ENCODE measurements at regions not wholly inside any gene's neighbourhood (a gene's known extent, or its start where the extent isn't known, plus 50 kb on each side); places are given as distances from the start of the nearest gene placed in this dataset.

DNA sequence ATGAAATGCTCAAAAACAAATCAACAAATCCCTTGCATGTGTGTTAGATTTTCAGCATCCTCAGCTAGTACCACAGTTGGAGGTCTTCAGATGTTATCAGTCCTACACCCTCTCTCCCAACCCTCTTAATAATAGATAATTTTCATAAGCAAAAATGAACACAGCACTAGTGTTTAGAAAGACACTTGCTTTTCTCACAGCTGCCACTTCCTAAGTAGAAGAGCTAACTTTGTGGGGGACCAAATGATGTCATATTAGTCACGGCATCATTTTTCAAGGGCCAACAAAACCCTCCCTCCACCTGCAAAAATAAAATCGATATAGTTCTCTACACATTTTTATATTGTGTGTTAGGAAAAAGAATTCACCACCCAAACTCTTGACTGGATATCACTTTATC lies 163.5 kb upstream of the GYPA start:
- no peak for DNase-seq

DNA sequence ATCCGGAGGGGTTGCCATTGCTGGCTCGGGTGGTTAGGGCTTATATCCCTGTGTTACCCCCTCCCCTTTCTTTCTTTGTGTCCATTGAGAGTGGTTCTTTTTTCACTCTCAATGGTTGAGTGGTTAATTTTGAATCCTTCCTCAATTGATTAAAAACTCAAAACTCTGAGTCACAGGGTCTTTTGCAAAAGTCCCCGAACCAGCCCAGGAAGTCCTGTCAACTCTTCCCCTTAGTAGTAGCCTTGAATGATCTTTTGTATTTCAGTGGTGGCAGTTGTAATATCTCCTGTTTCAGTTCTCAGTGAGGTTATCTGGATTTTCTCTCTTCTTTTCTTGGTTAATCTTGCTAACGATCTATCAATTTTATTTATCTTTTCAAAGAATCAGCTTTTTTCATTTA lies 170.0 kb upstream of the GYPA start:
- no peak for DNase-seq

DNA sequence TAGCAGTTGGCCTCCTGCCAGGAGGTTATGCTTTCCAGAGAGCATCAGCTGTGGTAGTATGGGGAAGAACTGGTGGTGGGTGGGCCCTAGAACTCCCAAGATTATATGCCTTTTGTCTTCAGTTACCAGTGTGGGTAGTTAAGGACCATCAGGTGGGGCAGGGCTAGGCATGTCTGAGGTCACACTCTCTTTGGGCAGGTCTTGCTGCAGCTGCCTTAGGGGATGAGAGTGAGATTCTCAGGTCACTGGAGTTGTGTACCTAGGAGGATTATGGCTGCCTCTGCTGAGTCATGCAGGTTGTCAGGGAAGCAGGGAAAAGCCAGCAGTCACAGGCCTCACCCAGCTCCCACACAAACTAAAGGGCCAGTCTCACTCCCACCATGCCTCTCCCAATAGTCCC lies 172.9 kb upstream of the GYPA start:
- DNase-seq = no peak

DNA sequence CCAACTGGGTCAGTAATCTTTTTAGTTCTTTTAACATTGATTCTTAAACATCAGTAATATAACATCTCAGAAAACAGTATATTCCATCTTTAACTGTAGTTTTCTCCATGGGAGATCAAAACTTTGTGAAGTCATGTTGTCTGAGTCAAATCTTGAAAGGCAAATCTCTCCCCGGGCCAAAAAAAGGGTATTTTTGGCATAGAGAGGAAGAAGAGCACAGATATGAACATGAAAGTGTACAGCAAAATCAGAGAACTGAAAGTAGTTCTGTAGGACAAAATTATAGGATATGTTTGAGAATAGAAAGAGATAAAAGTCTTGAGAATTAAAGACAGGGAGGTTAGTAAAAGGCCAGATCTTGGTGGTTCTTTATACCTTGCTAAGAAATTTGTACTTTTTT lies 176.4 kb upstream of the GYPA start:
- DNase-seq = no peak

DNA sequence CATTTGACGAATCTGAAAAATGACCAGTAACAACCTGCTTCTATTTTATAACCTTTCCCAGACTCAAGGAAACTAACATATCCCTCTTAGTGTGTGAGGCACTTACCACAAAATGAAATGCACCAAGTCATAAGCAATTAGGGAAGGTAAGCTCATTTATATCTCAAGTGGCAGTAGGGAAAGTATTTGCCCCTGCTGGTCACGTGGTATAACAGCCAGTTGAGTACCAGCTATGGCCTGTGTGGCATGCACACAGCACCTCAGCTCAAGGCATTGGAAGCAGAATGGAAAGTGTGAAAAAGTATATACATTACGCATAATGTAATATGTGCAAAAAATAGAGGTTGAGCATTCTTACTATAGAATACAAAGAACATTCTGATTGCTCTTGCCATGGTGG lies 178.3 kb upstream of the GYPA start:
- no peak for DNase-seq

DNA sequence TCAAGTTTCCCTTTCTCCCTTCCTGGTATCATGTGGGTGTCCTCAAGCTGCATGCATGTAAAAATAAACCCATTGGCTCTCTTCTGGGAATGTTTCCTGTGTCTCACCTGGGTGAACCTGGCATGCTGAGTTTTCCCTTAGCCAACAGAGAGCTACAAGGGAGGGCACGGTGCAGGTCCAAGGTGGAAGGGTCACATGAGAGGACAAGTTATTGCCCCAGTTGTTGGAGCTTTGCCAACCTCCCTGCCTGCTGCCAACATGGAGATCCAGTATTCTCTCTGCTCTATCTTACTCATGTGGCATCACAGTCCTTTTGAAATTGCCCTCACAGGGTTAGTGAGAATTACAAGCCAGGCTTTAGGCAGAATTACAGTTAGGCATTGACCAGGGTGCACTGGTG lies 196.1 kb upstream of the GYPA start:
- no peak for DNase-seq

DNA sequence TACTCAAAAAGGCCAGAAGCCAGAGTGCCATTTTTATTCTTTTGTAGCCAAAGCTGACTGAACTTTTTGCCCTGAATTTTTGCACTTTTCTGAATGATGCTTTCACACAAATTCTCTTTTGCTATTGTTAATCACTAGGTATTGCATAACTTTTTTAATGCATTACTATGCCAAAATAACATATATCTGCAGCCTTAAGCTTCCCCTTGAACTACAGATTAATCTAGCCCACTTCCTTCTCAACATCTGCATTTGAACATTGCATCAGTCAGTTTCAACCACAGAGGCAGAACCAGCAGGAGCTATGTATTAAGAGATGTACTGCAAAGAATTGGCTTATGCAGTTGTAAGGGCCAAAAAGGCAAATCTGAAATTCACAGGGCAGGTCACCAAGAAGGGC lies 197.6 kb upstream of the GYPA start:
- DNase-seq = no peak

DNA sequence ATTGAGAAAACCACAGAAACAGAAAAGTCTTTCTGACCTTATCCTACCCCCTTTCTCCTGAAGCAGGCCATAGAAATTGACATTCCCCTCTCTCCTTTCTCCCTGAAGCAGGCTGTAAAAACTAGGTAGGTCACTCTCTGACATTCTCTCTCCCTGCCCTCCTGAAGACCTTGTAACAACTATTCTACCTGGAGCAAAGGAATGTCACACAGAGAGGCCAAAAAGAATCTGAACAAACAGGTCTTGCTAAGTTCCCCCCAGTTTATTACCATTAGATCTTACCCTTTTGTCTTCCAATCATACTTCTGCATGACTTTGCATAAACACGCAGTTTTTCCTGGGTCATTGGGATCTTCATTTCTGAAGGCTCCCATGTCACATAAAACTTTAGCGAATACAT lies 198.3 kb upstream of the GYPA start:
- DNase-seq = no peak

DNA sequence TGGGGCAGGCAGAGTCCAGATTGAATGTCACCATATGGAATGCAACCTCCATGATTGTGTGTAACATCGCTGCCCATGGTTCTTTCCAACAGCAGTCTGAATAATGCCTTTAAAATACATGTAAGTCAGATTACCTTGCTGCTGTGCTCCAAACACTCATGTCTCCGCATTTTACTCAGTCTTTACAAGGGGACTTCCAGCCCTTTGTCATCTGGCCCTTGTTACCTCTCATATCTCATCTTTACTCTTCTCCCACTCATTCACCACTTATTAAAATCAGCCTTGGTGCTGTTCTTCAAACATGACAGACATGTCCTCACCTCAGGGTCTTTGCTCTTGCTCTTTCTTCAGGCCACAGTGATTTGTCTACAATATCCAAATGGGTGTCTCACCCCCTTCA lies 200.4 kb upstream of the GYPA start:
- no peak for DNase-seq

DNA sequence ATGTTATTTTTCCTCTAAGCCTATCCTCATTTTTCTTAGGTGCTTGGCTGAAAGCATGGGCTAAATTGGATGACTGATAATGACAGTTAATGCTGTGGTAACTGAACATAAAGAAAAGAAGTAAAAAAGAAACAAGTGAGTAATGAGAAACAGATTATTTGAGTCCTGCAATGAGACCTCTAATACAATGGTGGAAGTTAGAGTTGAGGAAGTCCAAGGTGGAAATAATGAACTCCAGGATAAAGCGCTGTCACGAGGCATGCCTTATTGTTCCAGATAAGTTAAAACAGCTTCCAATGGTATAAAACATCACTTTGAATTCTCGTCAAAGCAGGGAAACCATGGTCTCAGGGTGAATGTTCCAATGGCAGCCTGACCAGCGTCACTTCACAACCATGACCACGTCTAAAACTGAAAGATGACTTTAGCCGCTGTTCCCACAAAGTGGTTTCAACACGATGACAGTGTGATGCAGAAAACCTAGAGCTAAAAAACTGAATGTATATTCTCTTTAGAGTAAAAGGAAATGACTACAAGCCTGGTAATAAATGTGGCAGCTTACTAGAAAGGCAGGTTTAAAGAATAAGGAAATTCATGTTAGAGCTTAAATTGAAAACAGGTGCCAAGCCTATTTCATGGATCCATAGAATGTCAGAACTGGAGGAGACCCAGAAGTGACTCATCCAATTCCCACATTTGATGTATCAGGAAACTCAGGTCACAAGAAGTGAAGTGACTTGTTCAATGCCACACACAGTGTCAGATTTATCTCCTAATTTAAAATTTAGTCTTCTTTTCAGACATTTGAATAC lies 202.6 kb upstream of the GYPA start:
- DNase-seq = peak; percentile 8

DNA sequence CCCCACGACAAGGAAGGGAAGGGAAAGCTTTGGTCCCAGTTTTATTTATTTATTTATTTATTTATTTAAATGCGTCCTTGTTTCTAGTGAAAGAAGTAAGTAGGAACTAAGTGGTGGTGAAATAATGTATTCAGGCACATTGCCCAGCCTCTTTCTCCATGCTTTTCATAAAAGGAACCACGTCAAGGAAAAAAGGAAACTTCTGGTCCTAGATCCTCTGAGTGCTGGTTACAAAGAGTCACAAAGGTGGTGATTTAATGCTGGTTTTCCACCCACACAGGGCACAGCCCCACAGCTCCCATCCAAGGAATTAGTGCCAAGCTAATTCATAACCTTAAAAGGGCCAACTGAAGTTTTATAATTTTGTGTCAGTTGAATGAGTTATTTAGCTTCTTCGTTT lies 206.6 kb upstream of the GYPA start:
- DNase-seq = no peak

DNA sequence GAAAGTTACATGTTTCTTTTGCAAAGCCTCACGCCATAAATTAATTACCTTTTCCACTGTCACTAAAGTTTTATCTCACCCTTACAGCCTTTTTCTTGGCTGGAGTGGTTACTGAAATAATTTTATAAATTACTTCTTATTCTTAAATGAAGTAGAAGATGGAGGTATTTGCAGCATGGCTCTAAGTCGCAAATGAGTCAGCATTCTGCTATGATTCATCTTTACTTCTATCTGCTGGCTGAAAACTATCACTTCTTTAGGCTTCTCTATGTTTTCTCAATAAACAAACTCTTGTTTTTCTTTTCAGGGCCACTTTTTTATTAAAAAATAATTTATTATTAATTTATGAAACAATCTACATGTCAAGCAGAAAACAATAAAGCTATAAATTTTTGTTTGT lies 210.2 kb upstream of the GYPA start:
- no peak for DNase-seq

DNA sequence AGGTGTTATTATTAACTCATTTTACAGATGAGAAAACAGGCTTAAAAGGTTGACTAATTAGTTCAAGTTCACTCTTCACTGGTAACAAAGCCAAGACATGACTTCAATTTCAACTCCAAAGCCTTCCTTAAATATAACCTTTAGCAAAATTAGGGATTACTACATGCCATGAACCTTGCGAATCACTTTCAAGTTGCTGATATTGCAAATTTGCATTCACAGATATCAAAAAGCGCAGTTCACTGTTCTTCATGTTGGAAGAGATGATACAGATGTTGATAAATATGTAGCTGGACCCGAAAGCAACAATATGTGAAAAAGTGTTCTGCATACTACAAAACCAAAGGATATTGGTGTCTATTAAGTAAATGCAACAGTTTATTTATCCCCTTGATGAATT lies 210.8 kb upstream of the GYPA start:
- no peak for DNase-seq

DNA sequence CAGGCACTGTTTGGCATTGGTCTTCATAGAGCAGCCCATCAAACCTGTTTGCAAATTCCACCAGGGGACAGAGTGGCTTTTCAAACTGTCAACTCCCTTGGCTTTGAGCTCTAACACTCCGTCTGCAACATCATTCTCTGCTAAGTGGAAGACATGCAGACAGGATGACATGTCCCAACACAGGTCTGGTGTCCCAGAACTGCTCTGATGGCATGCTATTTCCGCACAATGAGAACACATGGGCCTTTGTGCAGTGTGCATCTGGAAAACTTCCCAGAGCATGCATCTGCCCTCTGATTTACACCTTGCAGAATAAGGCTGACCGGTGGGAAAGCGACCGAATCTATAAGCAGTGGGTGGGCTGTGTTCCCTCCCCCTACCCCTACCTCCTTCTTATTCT lies 212.8 kb upstream of the GYPA start:
- no peak for DNase-seq

DNA sequence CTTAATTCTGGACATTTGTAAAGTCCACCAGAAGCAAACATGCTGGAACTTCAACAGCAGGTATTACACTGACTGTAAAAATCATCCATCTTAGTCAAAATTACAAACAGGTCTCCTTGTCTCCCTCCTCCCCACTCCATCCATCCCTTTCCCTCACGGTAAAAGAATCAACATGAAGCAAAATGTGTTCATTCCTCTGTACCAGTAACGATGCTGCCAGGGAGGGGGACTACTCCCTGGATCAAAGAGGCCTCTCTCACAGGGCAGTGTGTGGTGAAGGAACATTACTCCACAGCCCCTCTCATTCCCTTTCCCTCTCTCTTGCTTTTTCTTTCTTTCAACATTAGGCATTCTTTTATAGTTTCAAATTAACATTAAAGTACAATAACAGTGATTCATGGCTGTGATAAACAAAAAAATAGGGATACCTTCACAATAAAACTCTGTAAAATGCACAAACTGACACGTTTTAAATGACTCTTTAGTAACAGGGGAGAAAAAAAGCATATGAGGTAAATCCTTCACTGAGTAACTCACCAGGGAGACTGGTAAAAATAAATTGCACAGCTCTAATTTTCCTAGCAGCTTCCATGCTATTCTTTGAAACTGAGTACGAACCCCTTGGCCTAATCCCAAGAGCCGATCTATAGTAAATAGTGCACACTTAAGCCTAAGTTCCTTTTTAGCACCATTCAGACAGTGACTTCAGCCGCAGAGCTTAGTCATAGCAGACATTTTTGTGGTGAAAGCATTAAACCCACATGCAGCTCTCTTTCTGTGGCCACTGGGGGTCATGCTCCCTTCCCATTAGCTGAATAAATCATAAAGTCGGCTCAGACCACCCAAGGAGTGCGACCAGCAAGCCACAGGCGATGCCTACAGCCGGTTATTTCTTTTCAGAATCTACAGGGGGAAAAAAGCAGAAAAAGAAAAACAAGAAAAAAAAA lies 215.6 kb upstream of the GYPA start:
- DNase-seq = peak; percentile 27

DNA sequence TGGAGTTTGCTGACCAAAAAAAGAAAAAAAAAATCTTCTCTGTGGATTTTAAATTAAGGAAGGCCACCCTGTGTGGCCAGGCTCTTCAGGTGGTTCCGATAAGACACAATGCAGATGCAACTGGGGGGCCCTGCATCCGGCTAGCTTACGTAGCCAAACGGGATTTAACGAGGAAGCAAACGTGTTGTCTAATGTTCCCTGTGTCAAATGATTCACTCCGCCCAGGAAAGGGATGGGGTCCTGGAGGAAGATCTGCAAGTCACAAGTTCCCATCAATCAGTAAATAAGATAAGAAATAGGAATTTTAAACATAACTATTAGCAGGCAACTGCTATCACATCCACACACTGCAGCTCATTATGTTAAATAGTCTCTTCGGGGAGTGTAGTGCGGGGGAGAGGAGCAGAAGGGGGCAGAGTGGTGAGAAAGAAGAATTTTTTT lies 216.4 kb upstream of the GYPA start:
- DNase-seq = peak; percentile 6

DNA sequence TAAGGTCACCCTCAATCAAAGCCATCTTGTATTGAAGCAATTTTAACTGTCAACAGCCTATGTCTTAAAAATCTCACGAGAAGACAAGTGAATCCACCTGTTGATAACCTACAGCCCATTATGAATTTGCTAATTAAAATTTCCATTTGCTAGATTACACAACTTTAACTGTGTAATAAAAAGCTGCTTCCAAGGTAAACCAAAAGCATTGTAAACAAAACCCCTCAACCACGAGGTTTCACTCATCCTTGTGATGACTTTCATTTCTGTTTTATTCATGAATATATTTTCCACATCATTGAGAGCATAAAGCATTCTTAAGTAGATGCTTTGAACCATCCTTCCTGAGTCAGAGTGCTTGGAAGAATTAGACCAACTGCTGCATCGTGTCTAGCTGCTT lies 217.5 kb upstream of the GYPA start:
- no peak for DNase-seq

DNA sequence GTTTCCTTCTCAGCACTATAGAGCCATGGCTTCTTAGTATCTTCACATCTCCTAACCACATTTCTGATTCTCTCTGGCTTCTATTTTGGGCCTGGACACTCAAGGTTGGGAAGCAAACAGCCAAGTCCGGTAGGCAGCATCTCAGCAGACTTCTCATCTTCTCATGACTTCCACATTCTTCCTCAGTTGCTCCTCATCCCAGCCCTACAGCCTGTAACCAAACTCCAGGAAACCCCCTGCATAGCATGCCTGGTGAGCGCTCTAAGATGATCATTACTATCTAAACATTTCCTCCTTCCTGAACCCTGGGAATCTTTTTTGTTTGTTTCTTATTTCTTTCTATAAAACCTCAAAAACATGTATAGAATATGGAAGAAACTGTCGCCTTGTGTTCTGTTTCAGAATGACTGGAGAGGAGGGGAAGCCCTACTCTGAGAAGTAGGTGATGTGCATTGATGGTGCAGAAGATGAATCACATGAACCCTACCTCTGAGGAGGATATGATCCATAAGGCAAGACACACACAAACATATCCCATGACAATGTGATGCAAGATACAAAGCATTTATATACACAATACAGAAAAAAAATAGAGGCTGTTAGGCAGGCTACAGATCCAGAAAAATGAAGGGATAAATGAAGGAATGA lies 219.8 kb upstream of the GYPA start:
- DNase-seq = no peak

DNA sequence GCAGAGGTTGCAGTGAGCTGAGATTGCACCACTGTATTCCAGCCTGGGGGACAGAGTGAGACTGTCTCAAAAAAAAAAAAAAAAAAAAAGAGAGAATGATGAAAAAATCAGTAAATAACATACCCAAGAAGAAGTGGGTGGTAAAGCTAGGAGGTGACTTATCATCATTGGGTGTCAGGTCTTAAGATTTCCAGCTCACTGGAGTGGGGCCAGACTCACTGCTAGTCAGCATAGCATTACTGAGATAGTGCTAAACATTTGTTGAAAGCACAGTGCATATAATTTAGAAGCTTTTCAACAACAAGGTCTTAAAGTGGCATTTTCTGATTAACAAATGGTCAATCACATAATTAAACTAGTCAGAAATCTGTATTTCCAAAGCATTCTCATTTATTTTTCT lies 221.8 kb upstream of the GYPA start:
- no peak for DNase-seq

DNA sequence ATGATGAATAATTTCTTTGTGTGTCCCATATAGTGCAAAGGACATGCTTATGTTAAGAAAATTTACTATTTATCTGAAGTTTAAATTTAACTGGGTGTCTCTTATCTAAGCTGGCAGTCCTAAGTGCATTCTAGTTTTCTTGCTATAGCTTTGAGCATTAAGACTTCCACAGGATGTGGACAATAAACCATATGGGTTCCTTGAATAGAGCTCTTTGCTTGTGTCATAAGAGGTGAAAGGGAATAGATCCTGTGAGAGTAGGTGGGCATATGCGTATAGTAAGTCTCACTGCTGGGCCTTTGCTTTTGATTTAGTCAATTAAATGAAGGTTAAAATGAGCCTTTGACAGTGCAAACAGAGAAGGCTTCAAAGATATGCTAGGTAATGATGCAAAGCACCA lies 223.4 kb upstream of the GYPA start:
- DNase-seq = no peak

DNA sequence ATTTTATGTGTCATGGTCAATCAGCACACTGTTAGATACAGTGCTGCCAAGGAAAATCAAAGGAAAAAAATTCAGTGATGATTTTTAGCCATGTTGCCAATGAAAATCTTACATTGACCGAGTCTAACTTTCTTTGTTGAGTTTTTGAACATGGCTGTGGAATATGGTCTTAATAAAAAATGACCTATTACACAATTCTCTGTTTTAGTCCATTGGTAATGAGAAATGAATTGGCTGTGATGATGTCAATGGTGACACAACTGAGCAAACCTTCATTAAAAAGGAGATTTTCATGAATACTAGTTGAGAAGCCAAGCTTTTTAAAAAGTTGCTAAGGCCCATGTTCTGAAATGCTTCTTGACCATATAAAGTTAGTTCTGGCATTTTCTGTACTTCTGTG lies 225.9 kb upstream of the GYPA start:
- no peak for DNase-seq

DNA sequence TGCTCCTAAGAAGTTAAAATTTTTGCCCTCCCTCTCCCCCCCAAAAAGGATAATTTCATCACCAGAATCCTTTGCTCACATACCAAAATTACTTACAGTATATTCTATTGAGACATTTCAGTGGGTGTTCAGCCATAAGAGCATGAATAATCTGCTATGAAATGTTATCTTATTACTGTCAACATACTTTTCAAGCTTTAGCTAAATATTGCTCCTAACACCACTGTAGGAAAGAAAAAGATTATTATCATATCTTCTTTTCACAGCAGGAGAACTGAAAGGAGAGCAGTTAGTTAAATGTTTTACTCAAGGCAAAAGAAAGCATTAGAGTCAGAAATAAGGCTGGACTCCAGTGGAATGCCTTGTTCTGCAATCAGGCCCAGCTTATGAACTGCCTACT lies 231.0 kb upstream of the GYPA start:
- DNase-seq = no peak

DNA sequence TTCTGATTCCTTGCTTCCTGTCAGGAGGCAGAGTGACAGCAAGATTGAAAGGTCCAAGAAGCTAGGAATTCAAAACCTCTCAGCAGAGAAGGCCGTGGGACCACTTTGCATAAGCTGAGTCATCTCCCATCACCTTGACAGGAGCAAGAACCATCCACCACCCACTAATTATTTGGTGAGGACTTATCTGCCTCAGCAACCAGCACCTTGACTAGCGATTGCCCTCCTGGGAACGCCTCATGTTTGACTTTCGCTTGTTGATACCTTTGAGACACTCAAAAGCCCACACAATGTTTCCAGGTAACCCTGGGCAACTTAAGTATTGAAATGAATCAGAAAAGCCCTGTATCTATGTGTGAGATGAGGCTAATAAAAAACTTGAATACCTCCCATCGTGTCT lies 233.5 kb upstream of the GYPA start:
- DNase-seq = no peak
